ENCODE measurements at regions not wholly inside any gene's neighbourhood (a gene's known extent, or its start where the extent isn't known, plus 50 kb on each side); places are given as distances from the start of the nearest gene placed in this dataset.

GRCh38 chr16:5635331-5635730 is 537.7 kb upstream of the EEF2KMT start:
- no peak overlapping the region for H3K4me3 ChIP-seq (ENCODE audit: low read depth, low read length)
- DNase-seq (ENCODE audit: low read depth) = no peak
- TF ChIP-seq POLR2A (IDR thresholded peaks at IDR 0.05; ENCODE audit: extremely low read depth, insufficient read length) (no peak), MAX (IDR thresholded peaks at IDR 0.05; ENCODE audit: low read depth, low read length) (no peak), MYC (IDR thresholded peaks at IDR 0.05; ENCODE audit: low read depth, low read length) (no peak), CTCF (IDR thresholded peaks at IDR 0.05; ENCODE audit: low read depth, low read length) (no peak)

GRCh38 chr16:5634666-5635180 is 537.1 kb upstream of the EEF2KMT start:
- no peak for DNase-seq (ENCODE audit: low read depth)
- H3K4me3 ChIP-seq (ENCODE audit: low read depth, low read length) = no peak overlapping the region
- TF ChIP-seq MYC (IDR thresholded peaks at IDR 0.05; ENCODE audit: low read depth, low read length) = no peak
- no peak for TF ChIP-seq MAX (IDR thresholded peaks at IDR 0.05; ENCODE audit: low read depth, low read length)
- no peak for TF ChIP-seq POLR2A (IDR thresholded peaks at IDR 0.05; ENCODE audit: extremely low read depth, insufficient read length)
- TF ChIP-seq CTCF (IDR thresholded peaks at IDR 0.05; ENCODE audit: low read depth, low read length) = no peak

- peak; percentile 50 for DNase-seq (ENCODE audit: low read depth)
- no peak for TF ChIP-seq POLR2A (IDR thresholded peaks at IDR 0.05; ENCODE audit: extremely low read depth, insufficient read length)
- peak; percentile 51 for TF ChIP-seq CTCF (IDR thresholded peaks at IDR 0.05; ENCODE audit: low read depth, low read length)
- no peak for TF ChIP-seq MYC (IDR thresholded peaks at IDR 0.05; ENCODE audit: low read depth, low read length)
- no peak for TF ChIP-seq MAX (IDR thresholded peaks at IDR 0.05; ENCODE audit: low read depth, low read length)
- no peak overlapping the region for H3K4me3 ChIP-seq (ENCODE audit: low read depth, low read length)
Measured at GRCh38 chr16:5633845-5634440, 536.3 kb upstream of the EEF2KMT start.

- no peak for DNase-seq (ENCODE audit: low read depth)
- TF ChIP-seq MAX (IDR thresholded peaks at IDR 0.05; ENCODE audit: low read depth, low read length) = no peak
- TF ChIP-seq CTCF (IDR thresholded peaks at IDR 0.05; ENCODE audit: low read depth, low read length) = no peak
- no peak for TF ChIP-seq POLR2A (IDR thresholded peaks at IDR 0.05; ENCODE audit: extremely low read depth, insufficient read length)
- TF ChIP-seq MYC (IDR thresholded peaks at IDR 0.05; ENCODE audit: low read depth, low read length) = no peak
- no peak overlapping the region for H3K4me3 ChIP-seq (ENCODE audit: low read depth, low read length)
Measured at GRCh38 chr16:5622234-5622884, 524.8 kb upstream of the EEF2KMT start.

- no peak for DNase-seq (ENCODE audit: low read depth)
- H3K4me3 ChIP-seq (ENCODE audit: low read depth, low read length) = no peak overlapping the region
- no peak for TF ChIP-seq MYC (IDR thresholded peaks at IDR 0.05; ENCODE audit: low read depth, low read length)
- no peak for TF ChIP-seq POLR2A (IDR thresholded peaks at IDR 0.05; ENCODE audit: extremely low read depth, insufficient read length)
- no peak for TF ChIP-seq CTCF (IDR thresholded peaks at IDR 0.05; ENCODE audit: low read depth, low read length)
- no peak for TF ChIP-seq MAX (IDR thresholded peaks at IDR 0.05; ENCODE audit: low read depth, low read length)
Measured at GRCh38 chr16:5621826-5622225, 524.2 kb upstream of the EEF2KMT start.
